ENCODE measurements at regions not wholly inside any gene's neighbourhood (a gene's known extent, or its start where the extent isn't known, plus 50 kb on each side); places are given as distances from the start of the nearest gene placed in this dataset.
"Not testable (repeated sequence)": the region's sequence is repeated elsewhere in the genome, so short reads cannot be mapped to it uniquely, and the experiment has no call there.

DNA sequence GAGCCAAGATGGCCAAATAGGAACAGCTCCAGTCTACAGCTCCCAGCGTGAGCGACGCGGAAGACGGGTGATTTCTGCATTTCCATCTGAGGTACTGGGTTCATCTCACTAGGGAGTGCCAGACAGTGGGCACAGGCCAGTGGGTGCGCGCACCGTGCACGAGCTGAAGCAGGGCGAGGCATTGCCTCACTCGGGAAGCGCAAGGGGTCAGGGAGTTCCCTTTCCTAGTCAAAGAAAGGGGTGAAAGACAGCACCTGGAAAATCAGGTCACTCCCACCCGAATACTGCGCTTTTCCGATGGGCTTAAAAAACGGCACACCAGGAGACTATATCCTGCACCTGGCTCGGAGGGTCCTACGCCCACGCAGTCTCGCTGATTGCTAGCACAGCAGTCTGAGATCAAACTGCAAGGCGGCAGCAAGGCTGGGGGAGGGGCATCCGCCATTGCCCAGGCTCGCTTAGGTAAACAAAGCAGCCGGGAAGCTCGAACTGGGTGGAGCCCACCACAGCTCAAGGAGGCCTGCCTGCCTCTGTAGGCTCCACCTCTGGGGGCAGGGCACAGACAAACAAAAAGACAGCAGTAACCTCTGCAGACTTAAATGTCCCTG lies 216.7 kb upstream of the FZD8 start:
- TF ChIP-seq, protein P1, sequence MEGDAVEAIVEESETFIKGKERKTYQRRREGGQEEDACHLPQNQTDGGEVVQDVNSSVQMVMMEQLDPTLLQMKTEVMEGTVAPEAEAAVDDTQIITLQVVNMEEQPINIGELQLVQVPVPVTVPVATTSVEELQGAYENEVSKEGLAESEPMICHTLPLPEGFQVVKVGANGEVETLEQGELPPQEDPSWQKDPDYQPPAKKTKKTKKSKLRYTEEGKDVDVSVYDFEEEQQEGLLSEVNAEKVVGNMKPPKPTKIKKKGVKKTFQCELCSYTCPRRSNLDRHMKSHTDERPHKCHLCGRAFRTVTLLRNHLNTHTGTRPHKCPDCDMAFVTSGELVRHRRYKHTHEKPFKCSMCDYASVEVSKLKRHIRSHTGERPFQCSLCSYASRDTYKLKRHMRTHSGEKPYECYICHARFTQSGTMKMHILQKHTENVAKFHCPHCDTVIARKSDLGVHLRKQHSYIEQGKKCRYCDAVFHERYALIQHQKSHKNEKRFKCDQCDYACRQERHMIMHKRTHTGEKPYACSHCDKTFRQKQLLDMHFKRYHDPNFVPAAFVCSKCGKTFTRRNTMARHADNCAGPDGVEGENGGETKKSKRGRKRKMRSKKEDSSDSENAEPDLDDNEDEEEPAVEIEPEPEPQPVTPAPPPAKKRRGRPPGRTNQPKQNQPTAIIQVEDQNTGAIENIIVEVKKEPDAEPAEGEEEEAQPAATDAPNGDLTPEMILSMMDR (IDR thresholded peaks at IDR 0.05 in 4 of 5, conservative IDR thresholded peaks at IDR 0.05 in 1 of 5) = not testable (repeated sequence)
- not testable (repeated sequence) for TF ChIP-seq POLR2A (IDR thresholded peaks at IDR 0.05)

Data from gastrocnemius medialis (tissue), 4 donors.